NCI-H446 (cell line): ENCODE measurements at regions not wholly inside any gene's neighbourhood (a gene's known extent, or its start where the extent isn't known, plus 50 kb on each side); places are given as distances from the start of the nearest gene placed in this dataset.
A peak's percentile ranks its signal among the peaks of the same experiment; 100 is the strongest.
"Not testable (repeated sequence)": the region's sequence is repeated elsewhere in the genome, so short reads cannot be mapped to it uniquely, and the experiment has no call there.

Source experiments
- DNase-seq, 2 experiments: peaks; one replicate each; lab custom pipeline; 2025; lab: John Stamatoyannopoulos, UW

DNA sequence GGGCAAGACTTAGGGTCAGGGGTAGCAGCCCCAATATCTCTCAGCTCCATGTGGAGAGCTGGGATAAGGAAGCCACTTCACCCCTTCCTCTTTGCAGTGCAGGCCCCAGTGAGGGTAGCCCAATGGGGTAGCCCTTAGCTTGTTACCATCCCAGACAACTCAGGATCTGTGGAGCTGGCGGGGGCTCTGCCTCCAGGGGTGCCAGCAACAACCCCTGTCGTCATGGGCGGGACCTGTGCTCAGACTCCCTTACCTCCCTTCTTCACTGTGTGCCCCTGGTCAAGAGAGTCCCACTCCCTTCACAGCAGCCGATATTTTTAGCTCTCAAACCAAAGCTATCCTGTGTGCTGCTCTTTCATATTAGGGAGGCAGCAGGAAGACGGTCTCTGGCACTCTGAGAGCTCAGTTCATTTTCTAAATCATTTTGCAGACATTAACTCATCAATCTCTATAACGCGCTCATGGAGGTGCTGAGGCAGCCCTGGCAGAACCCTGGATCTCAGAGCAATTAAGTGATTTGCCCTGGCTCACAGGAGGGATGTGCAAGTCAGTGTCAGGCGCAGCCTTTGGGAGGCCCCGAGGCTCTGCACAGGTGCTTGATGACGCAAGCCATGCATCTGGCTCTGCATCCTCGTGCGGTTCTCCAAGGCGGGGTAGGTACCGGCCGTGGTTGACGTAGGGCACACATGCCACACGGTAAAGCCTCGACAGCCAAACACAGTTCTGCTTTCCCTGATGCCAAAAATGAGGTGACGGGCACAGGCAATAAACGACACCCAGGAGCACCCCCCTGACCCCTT, 357.6 kb downstream of the SHANK2 start:
- no peak for DNase-seq

DNA sequence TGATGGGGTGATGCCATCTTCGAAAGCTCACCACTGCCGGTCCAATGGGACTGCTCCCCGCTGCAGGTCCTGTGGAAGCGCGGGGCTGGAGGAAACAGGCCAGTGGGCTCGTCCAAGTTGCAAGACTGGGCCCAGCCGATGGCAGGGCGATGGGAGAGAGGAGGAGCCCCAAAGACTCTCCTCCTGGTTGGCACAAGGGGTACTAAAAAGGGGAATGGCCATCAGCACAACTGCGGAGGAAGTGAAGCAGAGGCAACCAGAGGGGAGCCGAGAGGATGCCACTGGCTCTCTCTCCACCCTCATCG, 357.1 kb downstream of the SHANK2 start:
- DNase-seq = no peak

DNA sequence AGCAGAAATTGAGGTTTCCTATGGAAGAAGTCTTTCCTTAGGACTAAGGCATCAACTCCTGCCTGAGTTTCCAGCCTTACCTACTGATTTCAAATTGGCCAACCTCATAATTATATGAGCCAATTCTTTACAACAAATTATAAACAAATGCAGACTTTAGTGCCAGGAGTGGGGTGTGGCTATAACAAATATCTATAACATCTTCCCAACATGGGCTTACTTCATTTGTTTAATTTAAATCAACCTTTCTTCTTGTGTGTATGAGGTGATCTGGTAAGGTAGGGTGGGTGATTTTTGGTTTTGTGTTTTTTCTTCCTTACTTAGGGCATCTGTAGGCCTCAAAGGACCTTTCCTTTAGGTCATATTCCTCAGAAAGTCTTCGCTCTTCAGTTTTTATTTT, 354.9 kb downstream of the SHANK2 start:
- DNase-seq = no peak

DNA sequence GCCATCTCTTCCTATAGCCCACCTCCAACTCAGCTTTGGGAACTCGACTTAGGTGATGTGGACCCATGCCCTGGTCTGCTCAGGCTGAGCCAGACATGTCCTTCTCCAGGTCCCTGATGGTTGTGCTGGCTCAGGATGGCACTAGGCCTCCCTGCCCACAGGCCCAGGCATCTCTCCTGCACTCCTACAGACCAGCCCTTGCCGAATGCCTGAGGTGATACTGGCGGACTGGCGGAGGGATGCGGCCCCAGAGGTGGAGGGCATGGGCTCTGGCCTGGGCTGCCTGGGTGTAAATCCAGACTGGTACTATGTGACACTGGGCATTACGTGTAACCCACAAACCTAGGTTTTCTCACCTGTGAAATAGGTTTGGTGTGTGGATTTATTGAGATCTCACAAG, 352.8 kb downstream of the SHANK2 start:
- no peak for DNase-seq

DNA sequence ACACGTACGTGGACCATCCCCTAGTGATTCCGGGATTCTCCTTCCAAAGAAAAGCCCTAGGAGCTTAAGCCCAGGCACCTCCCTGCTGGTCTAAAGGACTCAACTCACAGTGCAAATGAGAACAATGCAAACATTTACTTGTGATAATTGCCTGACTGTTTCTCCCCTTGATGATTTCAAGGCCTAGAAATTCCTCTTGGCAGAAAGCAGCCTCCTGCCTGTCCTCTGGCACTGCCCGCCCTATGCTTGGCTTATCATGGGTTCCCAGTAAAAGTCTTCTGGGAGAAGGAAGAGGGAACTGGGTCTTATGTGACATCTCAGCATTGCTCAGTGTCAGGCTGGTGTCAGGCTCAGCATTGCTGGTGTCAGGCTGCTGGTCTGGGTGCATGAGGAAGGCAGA, 351.8 kb downstream of the SHANK2 start:
- no peak for DNase-seq

DNA sequence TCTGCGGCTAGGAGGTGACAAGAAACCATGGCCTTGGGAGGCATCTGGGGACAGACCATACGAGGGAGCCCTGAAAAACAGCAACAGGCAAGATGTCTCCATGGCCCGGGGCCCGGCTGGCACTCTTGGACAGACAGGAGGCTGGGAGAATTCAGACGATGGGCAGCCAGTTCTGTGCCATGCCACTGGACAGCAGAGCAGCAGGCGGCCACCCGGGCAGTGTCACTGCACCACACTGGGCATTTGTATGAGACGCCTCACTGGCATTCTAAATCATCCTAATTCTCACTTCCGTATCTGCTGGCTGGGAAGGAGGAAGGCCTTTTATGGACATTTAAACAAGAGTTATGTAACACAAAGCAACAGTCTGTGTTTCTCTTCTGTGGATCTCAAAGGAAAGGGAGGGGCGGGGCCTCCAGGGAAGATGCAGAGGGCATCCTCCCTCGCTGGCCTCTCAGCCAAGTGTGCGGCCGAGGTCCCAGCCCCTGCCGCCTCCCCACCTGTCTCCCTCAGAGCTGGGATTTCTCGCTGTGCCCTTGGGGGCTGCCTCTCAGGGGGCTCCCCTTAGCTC, 350.3 kb downstream of the SHANK2 start:
- no peak for DNase-seq

DNA sequence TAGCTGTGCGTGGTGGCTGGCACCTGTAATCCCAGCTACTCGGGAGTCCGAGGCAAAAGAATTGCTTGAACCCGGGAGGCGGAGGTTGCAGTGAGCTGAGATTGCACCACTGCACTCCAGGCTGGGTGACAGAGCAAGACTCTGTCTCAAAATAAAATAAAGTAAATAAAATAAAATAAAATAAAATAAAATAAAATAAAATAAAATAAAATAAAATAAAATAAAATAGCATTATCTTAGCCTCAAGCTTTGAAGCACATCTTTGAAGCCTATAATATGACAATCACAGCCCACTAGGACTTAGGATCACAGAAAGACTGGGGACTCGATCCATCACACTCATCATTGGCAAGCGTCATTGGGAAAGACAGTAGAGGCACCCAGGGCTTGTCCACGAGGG, 349.1 kb downstream of the SHANK2 start:
- not testable (repeated sequence) for DNase-seq

DNA sequence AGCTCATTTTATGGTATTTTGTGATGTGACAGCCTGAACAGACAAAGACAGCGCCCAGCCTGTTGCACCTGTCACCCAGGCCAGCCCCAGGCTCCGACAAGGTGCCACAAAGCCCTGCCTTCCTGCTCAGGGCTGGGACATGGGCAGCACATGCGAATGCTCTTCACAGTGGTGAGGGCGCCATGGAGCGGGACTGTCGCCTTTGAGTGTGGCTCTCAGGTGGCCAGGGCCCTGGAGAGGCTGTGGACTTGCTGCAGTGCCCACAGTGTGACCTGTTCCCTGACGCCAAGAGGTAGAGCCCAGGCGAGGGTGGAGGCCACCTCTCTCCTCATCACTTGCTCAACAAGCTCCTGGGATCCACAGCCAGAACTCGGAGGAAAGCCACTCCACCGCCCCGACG, 346.3 kb downstream of the SHANK2 start:
- no peak for DNase-seq

DNA sequence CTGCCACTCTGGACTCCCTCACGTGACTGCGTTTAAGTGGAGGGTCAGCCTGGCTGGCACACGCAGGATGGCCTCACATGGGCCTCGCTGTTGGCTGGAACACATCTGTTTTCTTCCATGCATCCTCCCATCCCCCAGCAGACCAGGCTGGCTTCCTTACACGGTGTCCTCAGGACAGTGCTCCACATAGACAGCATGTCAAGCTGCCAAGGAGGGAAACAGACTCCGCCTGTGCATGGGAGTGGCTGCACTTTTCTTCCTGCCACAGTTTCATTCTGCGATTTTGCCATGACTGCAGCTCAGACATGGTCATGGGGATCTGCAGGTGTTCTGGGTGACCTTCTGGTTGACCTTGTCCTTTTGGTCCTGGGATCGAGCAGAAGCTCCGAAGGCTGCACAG, 344.2 kb downstream of the SHANK2 start:
- DNase-seq = no peak

DNA sequence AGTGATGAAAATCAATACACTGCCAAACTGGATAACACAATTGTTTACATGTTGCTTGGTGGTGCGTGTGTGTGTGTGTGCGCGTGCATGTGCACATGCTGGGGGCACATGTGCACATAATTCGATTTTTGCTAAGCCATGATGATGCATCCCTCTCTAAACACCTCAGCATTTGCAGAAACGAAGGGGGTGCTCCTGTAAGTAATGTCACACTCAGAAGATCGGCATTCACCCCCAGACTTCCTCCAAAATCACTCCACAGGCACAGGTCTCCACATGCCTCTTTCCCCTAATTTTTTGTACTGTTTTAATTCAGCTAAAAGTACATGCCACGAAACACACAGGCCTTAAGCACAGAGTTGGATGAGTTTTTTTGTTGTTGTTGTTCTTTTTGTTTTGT, 341.5 kb downstream of the SHANK2 start:
- DNase-seq = no peak

DNA sequence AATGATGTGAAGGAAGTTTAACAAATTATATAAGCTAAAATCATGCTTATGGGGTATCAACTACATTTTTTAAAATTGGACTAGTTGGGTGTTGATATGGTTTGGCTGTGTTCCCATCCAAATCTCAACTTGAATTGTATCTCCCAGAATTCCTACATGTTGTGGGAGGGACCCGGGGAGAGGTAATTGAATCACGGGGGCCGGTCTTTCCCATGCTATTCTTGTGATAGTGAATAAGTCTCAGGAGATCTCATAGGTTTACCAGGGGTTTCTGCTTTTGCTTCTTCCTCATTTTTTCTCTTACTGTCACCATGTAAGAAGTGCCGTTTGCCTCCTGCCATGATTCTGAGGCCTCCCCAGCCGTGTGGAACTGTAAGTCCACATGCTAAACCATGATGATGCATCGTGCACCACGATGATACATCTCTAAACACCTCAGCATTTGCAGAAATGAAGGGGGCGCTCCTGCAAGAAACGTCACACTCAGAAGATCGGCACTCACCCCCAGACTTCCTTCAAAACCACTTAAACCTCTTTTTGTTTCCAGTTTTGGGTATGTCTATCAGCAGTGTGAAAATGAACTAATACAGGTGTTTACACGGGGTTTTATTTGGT, 340.0 kb downstream of the SHANK2 start:
- DNase-seq = no peak

DNA sequence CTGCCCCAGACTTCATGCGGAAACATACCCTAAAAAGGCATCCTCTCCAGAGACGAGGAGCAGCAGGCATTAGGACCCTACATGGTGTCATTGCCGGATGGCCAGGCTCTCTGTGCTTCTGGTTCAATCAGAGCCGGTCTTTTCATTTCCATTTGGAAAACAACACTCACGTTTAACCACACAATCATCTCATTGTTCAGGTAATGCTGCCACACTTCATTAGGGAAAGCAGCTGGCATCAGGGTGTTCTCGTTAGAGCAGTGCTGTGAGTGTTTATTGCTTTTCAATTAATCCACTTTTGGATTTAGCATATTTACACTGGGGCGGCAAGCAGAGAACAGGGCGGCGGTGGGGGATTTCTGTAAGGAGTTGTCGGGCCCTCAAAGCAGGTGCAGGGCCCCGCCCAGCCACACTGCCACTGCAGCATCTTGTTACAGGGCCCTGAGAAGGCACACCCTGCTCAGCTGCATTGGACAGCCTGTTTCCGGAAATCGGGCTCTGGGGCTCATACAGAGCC, 338.6 kb downstream of the SHANK2 start:
- DNase-seq = no peak

DNA sequence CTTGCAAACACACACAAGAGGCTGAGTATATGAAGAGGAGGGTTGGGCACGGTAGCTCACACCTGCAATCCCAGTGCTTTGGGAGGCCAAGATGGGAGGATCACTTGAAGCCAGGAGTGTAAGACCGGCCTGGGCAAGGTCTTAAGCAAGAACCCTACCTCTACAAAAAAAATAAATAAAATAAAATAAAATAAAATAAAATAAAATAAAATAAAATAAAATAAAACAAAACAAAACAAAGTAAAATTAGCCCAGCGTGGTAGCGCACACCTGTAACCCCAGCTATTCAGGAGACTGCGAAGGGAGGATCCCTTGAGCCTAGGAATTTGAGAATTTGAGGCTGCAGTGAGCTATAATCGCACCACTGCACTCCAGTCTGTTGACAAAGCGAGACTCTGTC, 337.9 kb downstream of the SHANK2 start:
- DNase-seq = no peak

DNA sequence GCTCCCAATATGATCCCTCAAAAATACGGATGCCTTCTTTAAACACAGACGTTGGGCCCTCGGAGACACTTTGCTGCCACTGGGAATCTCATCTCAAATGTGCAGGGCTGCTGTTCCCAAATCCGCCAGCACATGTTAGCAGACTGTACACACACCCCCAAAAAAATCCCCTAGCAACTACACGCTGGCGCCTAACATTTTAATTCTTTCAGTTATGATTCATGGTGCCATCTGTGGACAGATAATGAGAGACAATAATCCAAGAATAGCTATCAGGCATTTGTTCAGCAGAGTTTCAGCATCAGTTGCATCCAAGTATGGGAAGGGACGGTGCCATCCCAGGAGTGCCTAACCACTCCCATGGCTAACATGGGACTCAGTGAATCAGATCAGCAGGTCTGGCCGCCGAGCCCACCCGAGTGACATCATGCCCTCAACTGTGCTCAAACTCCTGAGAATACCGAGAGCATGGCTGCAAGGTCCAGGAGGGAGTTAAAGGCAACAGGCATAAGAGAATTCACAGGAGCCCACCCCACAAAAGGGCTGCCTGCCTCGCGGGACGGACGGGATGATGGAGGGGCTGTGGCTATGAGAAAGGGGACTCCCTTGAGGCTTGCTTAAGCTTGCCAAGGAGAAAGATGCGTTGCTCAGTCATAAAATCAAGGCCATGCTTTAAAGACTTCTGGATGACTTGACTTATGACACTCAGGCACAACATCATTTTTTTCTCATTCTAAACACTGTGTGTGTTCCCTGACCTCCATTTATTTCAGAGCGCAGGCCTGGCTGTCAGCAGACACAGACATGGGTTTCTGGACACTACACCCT, 337.0 kb downstream of the SHANK2 start:
- peak in 1 of 2 experiments; percentile 4 for DNase-seq

DNA sequence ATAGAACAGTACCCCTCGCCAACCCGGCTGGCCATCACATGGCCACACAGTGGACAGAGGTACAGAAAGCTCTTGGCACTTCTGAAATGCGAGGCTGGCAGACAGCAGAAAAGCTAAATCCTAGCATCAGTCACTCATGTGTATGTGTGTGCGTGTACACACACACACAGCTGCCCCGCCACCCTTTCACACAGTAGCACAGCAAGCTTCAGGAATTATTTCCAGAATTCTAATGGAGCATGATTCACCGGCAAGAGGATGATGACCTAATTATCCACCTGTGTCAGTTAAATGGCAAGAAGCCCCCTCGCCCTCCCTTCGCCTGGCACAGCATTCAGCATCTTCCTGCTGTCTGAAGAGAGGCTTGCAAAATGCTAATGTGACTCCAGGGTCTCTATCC, 336.0 kb downstream of the SHANK2 start:
- no peak for DNase-seq

DNA sequence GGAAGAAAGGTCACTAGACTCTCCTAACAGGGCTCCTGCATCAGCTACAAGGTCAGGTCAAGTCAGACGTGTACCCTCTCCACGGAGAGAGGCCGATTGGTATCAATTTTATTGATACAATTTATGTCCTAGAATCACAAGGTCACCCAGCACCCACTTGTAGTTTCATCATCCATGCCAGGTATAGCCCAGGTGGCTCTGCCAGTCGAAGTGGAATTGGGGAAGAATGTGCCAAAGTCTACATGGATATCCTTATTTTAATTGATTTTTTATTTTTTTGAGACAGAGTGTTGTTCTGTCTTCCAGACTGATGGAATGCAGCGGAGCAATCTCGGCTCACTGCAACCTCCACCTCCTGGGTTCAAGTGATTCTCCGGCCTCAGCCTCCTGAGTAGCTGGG, 334.1 kb downstream of the SHANK2 start:
- DNase-seq = no peak

DNA sequence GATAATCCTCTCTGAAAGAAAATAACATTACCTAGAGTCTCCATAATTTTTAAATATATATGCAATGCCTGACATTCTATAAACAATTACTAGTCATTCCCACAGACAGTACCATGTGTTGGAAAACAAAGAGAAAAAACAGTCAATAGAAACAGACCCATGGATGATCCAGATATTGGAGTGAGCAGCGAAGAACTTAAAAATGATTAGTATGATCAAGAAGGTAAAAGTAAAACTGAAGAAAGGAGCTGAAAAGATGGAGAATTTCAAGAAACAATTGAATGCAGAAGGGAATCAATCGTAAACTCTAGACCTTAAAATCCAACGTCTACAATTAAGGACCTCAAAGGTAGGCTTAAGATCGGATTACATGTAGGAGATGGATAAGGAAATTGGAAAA, 330.6 kb downstream of the SHANK2 start:
- DNase-seq = no peak

DNA sequence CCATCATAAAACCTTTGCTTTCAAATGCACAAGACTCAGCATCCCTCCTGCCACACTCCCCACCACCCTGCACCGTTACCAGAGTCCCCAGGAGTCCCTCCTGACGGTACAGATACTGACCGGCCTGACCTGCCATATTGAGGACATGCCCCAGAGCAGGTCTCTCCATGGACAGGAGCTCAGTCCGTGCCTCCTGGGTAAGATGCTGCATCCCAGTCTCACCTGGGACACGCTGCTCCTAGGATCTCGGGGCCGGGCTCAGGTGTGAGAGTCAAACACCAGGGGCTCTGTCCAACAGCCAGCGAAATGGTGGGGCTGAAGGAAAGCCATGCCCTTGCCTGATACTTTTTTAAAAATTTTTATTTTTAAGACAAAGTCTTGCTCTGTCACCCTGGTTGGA, 328.3 kb downstream of the SHANK2 start:
- no peak for DNase-seq

DNA sequence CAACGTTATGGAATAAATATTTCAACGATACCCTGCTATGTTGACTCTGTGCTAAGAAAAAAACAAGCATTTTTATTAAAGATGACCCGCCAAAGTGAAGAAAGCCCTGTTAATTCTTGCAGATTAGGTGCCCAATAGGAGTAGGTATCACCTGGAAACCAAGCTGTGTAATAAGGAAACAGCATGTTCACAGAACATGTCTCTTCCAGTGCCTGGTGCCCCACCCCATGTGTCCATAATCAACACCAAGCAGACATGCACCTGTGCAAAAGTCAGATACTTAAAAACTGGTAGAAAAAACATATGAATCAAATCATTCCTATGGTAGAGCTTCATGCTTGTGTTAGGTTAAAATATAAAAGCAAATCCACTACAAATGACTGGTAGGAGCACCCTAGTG, 327.1 kb downstream of the SHANK2 start:
- no peak for DNase-seq

DNA sequence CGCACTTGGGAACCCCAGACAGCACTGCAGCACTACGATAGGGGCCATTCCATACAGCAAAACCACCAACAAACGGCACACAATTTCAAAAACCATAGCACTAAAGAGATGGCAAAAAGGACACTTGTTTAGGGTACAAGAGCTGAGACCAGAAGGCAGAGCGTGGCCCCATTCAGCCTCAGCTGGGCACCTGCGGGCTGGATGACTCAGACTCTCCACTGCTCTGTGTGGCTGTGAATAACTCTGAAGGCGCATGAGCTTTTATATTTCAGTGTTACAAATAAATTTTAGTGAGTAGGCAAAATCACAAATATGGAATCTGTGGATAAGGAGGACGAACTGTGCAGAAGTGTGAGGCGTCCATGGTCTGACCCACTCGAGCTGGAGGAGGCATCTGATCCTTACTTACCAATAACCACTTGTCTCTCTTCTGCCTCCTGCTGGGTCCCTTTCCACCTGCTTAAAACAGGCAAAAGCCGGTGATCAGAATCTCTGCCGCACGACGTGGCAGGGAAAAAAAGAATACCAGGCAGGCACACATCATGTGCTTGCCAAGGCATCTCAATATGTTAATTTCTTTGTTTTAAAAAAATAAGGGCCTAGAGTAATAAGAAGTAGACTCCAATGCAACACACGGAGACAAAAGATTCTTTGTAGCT, 325.7 kb downstream of the SHANK2 start:
- DNase-seq = no peak

DNA sequence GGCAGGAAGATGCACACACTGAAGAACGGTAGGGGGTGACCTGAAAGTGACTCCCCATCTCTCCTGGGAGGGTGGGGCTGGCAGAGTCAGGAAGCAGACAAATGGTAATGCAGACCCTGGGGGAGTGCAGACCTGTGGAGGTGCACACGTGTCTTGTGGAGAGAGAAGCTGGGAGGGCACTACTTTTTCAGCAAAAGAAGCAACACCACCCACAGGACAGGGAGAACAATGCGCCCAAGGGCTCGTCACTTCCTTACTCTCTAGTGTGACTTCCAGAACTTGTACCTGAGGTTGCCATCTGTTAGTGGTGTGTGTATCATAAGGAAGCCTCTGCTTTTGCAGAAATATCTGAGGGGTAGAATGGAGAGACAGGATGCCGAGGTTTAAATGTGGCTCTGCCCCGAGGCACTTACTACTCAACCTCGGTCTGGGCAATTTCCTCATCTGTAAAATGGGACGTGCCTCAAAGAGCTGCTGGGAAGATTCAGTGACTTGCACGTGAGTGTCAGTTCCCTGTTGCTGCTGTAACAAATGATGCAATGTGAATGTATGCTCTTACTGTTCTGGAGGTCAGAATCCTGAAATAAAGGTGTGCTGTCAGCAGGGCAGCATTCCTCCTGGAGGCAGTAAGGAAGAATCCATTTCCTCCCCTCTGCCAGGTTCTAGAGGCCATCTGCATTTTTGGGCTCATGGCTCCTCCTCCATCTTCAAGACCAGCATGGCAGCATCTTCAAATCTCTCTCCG, 323.4 kb downstream of the SHANK2 start:
- DNase-seq = no peak
